H1 (cell line): ENCODE measurements at regions not wholly inside any gene's neighbourhood (a gene's known extent, or its start where the extent isn't known, plus 50 kb on each side); places are given as distances from the start of the nearest gene placed in this dataset.

Experiments used
- CTCF ChIA-PET: fragments of 300-600 bp; sonication (Branson Sonifier 250); formaldehyde crosslinking; loops from one replicate; lab custom pipeline; 2021; ENCODE audit not compliant: partially characterized antibody; lab: Charles Lee
- POLR2A ChIA-PET: fragments of 300-600 bp; sonication (Branson Sonifier 250); formaldehyde crosslinking; loops from one replicate; lab custom pipeline; 2021; ENCODE audit warnings: inconsistent platforms; ENCODE audit not compliant: partially characterized antibody; lab: Charles Lee
- DNase-seq, 2 experiments: peaks; one replicate each; pipeline versions ENCODE4 v3.0.0 to v3.0.0-alpha.2; 2010 to 2022; ENCODE audit warnings: low spot score in 2 of 2, low read depth in 1 of 2, mixed read lengths in 1 of 2
- FAIRE-seq: peaks from 2 replicates; lab custom pipeline; 2011; peaks lifted over from hg19 to GRCh38; lab: Jason Lieb, UNC
- H2AFZ ChIP-seq: 2 replicates; pipeline ENCODE4 v1.8.1; 2012; ENCODE audit warnings: low read length, inconsistent platforms
- H2AK5ac ChIP-seq: 2 replicates; pipeline ENCODE4 v1.6.1; 2013; ENCODE audit warnings: low read depth, low read length
- H2BK120ac ChIP-seq: replicated peaks from 2 replicates; pipeline ENCODE3; 2013; ENCODE audit warnings: low read depth, low read length, inconsistent platforms
- H2BK12ac ChIP-seq: 2 replicates; pipeline ENCODE4 v1.6.1; 2013; ENCODE audit warnings: low read depth, low read length
- H2BK15ac ChIP-seq: 2 replicates; pipeline ENCODE4 v1.6.1; 2013; ENCODE audit warnings: low read length
- H2BK20ac ChIP-seq: 2 replicates; pipeline ENCODE4 v1.6.1; 2013; ENCODE audit warnings: low read length
- H2BK5ac ChIP-seq: 2 replicates; pipeline ENCODE4 v1.6.1; 2013; ENCODE audit warnings: low read depth, low read length
- H3K14ac ChIP-seq: 2 replicates; pipeline ENCODE4 v1.6.1; 2013; ENCODE audit warnings: inconsistent platforms; ENCODE audit not compliant: insufficient read length
- H3K18ac ChIP-seq: 2 replicates; pipeline ENCODE4 v1.6.1; 2013; ENCODE audit warnings: low read length; ENCODE audit errors: extremely low read depth
- H3K23ac ChIP-seq: 2 replicates; pipeline ENCODE4 v1.6.1; 2013; ENCODE audit warnings: inconsistent platforms; ENCODE audit not compliant: insufficient read length
- H3K23me2 ChIP-seq: 2 replicates; pipeline ENCODE4 v1.6.1; 2013; ENCODE audit warnings: low read depth, low read length
- H3K27ac ChIP-seq: 2 replicates; pipeline ENCODE4 v1.6.1; 2011; ENCODE audit warnings: low read depth, low read length, inconsistent platforms
- H3K27me3 ChIP-seq, 4 experiments: replicated peaks in 1 of 4; 1 replicate in 1 of 4; 2 replicates in 3 of 4; pipeline versions ENCODE4 v1.6.1 to v1.8.1; 2011 to 2013; ENCODE audit warnings: low read length in 3 of 4, mild to moderate bottlenecking in 3 of 4, inconsistent platforms in 2 of 4, mixed read lengths in 2 of 4, moderate library complexity in 1 of 4; ENCODE audit not compliant: control insufficient read depth in 3 of 4, insufficient read depth in 3 of 4; ENCODE audit errors: extremely low read depth in 1 of 4
- H3K36me3 ChIP-seq, 4 experiments: 2 replicates each; pipeline versions ENCODE4 v1.6.1 to v1.8.1; 2011 to 2013; ENCODE audit warnings: mild to moderate bottlenecking in 4 of 4, low read length in 3 of 4, moderate library complexity in 2 of 4, control low read depth in 1 of 4, inconsistent platforms in 1 of 4; ENCODE audit not compliant: insufficient read depth in 4 of 4, control insufficient read depth in 2 of 4
- H3K4ac ChIP-seq: replicated peaks from 2 replicates; pipeline ENCODE3; 2013; ENCODE audit warnings: low read length, low read depth, mixed read lengths, inconsistent platforms; ENCODE audit not compliant: insufficient read length
- H3K4me1 ChIP-seq, 4 experiments: replicated peaks in 1 of 4; 1 replicate in 1 of 4; 2 replicates in 3 of 4; pipeline versions ENCODE4 v1.6.1 to v1.8.1; 2011 to 2013; ENCODE audit warnings: low read length in 3 of 4, inconsistent platforms in 2 of 4, mixed read lengths in 1 of 4; ENCODE audit not compliant: insufficient read depth in 4 of 4, control insufficient read depth in 3 of 4
- H3K4me2 ChIP-seq, 2 experiments: 2 replicates each; pipeline versions ENCODE4 v1.6.1 to v1.8.1; 2011 to 2013; ENCODE audit warnings: low read depth in 2 of 2, low read length in 2 of 2, control low read depth in 1 of 2, inconsistent platforms in 1 of 2, mild to moderate bottlenecking in 1 of 2; ENCODE audit not compliant: insufficient read depth in 1 of 2
- H3K4me3 ChIP-seq, 4 experiments: fragments of 200-600, 300-600 bp in 1 of 4; sonication (generic), shearing (Covaris generic), sonication (Bioruptor Twin) in 1 of 4; 2 replicates each; pipeline versions ENCODE4 v1.5.1 to v1.8.1; 2011 to 2016; ENCODE audit warnings: low read length in 4 of 4, low read depth in 3 of 4, control low read depth in 2 of 4, inconsistent platforms in 2 of 4, mild to moderate bottlenecking in 2 of 4, mixed read lengths in 1 of 4, moderate library complexity in 1 of 4; ENCODE audit not compliant: insufficient read depth in 2 of 4; ENCODE audit errors: extremely low read depth in 1 of 4
- H3K56ac ChIP-seq: replicated peaks from 2 replicates; pipeline ENCODE3; 2013; ENCODE audit warnings: low read depth, mild to moderate bottlenecking, mixed read lengths, low read length, inconsistent platforms; ENCODE audit not compliant: insufficient read length
- H3K79me1 ChIP-seq: 2 replicates; pipeline ENCODE4 v1.6.1; 2013; ENCODE audit warnings: low read depth, low read length, control low read depth
- H3K79me2 ChIP-seq, 2 experiments: 2 replicates each; pipeline versions ENCODE4 v1.6.1 to v1.8.1; 2012 to 2013; ENCODE audit warnings: low read length in 2 of 2, mild to moderate bottlenecking in 2 of 2, inconsistent platforms in 1 of 2; ENCODE audit not compliant: insufficient read depth in 2 of 2, control insufficient read depth in 1 of 2
- H3K9ac ChIP-seq, 4 experiments: replicated peaks in 1 of 4; 1 replicate in 1 of 4; 2 replicates in 3 of 4; pipeline versions ENCODE4 v1.6.1 to v1.8.1; 2011 to 2013; ENCODE audit warnings: low read depth in 3 of 4, low read length in 3 of 4, control low read depth in 2 of 4, mild to moderate bottlenecking in 2 of 4, moderate library complexity in 2 of 4, inconsistent platforms in 1 of 4; ENCODE audit errors: extremely low read depth in 1 of 4
- H3K9me3 ChIP-seq, 2 experiments: 2 replicates each; pipeline versions ENCODE4 v1.6.1 to v1.8.1; 2012 to 2013; ENCODE audit warnings: mild to moderate bottlenecking in 2 of 2, moderate library complexity in 2 of 2, control low read depth in 1 of 2, inconsistent platforms in 1 of 2, low read depth in 1 of 2, low read length in 1 of 2, mixed read lengths in 1 of 2; ENCODE audit not compliant: insufficient read depth in 2 of 2
- H4K20me1 ChIP-seq, 2 experiments: replicated peaks in 1 of 2; 2 replicates each; pipeline versions ENCODE3 to v1.8.1; 2011 to 2013; ENCODE audit warnings: inconsistent platforms in 2 of 2, low read length in 2 of 2, mild to moderate bottlenecking in 1 of 2; ENCODE audit not compliant: insufficient read depth in 2 of 2, control insufficient read depth in 1 of 2
- H4K5ac ChIP-seq: 2 replicates; pipeline ENCODE4 v1.6.1; 2013; ENCODE audit warnings: low read length, low read depth, mixed read lengths, inconsistent platforms; ENCODE audit not compliant: insufficient read length
- H4K8ac ChIP-seq: 2 replicates; pipeline ENCODE4 v1.8.0; 2013; ENCODE audit warnings: mild to moderate bottlenecking, moderate library complexity, low read length, inconsistent platforms; ENCODE audit not compliant: insufficient read depth; ENCODE audit errors: extremely low read depth
- H4K91ac ChIP-seq: replicated peaks from 2 replicates; pipeline ENCODE3; 2013; ENCODE audit warnings: low read length, mixed read lengths, inconsistent platforms; ENCODE audit not compliant: insufficient read length
- CEBPB ChIP-seq: IDR thresholded peaks from 2 replicates; pipeline ENCODE4 v1.6.1; 2012; ENCODE audit warnings: low read depth, low read length
- CTBP2 ChIP-seq: IDR thresholded peaks from 2 replicates; pipeline ENCODE4 v1.7.0; 2011; ENCODE audit warnings: borderline replicate concordance, mild to moderate bottlenecking, moderate library complexity, mixed read lengths, low read length; ENCODE audit not compliant: insufficient read depth, insufficient read length
- EZH2 ChIP-seq: fragments of 200-600 bp; sonication (generic); IDR thresholded peaks from 2 replicates; pipeline ENCODE4 v1.7.1; 2012; ENCODE audit warnings: low read depth, mild to moderate bottlenecking, moderate library complexity, low read length, inconsistent platforms; ENCODE audit not compliant: severe bottlenecking
- GABPA ChIP-seq: IDR thresholded peaks from 2 replicates; pipeline ENCODE4 v1.6.1; 2011; ENCODE audit warnings: mild to moderate bottlenecking, low read length, moderate library complexity, borderline replicate concordance; ENCODE audit not compliant: insufficient read depth
- JUN ChIP-seq: IDR thresholded peaks from 2 replicates; pipeline ENCODE4 v1.6.1; 2011; ENCODE audit warnings: low read depth, mild to moderate bottlenecking, improper control_type of control experiment, low read length
- POU5F1 ChIP-seq: IDR thresholded peaks from 2 replicates; pipeline ENCODE4 v1.6.1; 2011; ENCODE audit warnings: low read depth, mild to moderate bottlenecking, low read length, moderate library complexity
- RAD21 ChIP-seq, 2 experiments: IDR thresholded peaks in 1 of 2; conservative IDR thresholded peaks in 1 of 2; 2 replicates each; pipeline ENCODE4 v1.6.1; 2011; ENCODE audit warnings: low read depth in 2 of 2, low read length in 2 of 2, improper control_type of control experiment in 1 of 2, inconsistent platforms in 1 of 2, mild to moderate bottlenecking in 1 of 2, moderate library complexity in 1 of 2
- SIRT6 ChIP-seq: IDR thresholded peaks from one replicate; pipeline ENCODE4 v1.7.1; 2012; ENCODE audit warnings: low read length, inconsistent platforms
- SUZ12 ChIP-seq: fragments of 200-600 bp; sonication (generic); IDR thresholded peaks from 2 replicates; pipeline ENCODE4 v1.6.1; 2012; ENCODE audit warnings: mild to moderate bottlenecking, inconsistent platforms, low read length, moderate library complexity, mixed read lengths
- TCF12 ChIP-seq: IDR thresholded peaks from 2 replicates; pipeline ENCODE4 v1.6.1; 2011; ENCODE audit warnings: low read depth, mild to moderate bottlenecking, low read length
- WGBS, 2 experiments: shearing (Covaris generic) in 1 of 2; methylation state at CpG; one replicate each; pipeline versions ENCODE4 v1.1.6 to v1.1.7; 2013 to 2015; ENCODE audit warnings: low lambda C conversion rate in 2 of 2, mixed read lengths in 2 of 2, inconsistent platforms in 1 of 2, low coverage in 1 of 2, missing lambda C conversion rate in 1 of 2; ENCODE audit not compliant: insufficient replicate concordance in 2 of 2, insufficient coverage in 1 of 2, insufficient read length in 1 of 2; ENCODE audit errors: extremely low coverage in 1 of 2, missing lambda C conversion rate in 1 of 2; 5-methylcytosine and 5-hydroxymethylcytosine counted together
- TF ChIP-seq, protein P1 (sequence below): IDR thresholded peaks from 2 replicates; pipeline ENCODE4 v1.6.1; 2011; ENCODE audit warnings: low read length, improper control_type of control experiment
- TF ChIP-seq, protein P2 (sequence below): IDR thresholded peaks from 2 replicates; pipeline ENCODE4 v1.6.1; 2012; ENCODE audit warnings: inconsistent platforms

DNA sequence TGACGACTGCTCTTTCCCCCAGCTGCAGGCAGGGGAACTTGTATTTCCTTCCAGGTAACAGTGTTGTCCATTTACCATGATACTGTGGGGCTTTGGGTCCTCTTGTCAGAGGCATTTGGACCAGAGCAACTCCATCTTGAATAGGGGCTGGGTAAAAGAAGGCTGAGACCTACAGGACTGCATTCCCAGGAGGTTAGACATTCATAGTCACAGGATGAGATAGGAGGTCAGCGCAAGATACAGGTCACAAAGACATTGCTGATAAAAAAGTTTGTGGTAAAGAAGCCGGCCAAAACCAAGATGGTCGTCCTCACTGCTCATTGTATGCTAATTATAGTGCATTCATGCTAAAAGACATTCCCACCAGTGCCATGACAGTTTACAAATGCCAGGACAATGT is 249.5 kb downstream of the SLC4A3 start:
- POLR2A ChIA-PET, result no interaction called here
- no peak overlapping the region for H2BK15ac ChIP-seq
- no peak overlapping the region for H3K18ac ChIP-seq
- H3K27me3 ChIP-seq, result no peaks in the 10 kb centered on the region
- no peak overlapping the region for H2BK120ac ChIP-seq
- no peak overlapping the region for H3K4ac ChIP-seq
- no peak overlapping the region for H3K27ac ChIP-seq
- no peak for DNase-seq
- H3K4me1 ChIP-seq, result peaks cover 0 to 6% (median 3%) of the 10 kb centered on the region in 4 experiments; a peak in 5 of 7 replicates
- no peak overlapping the region for H2BK5ac ChIP-seq
- H3K56ac ChIP-seq, result no peak overlapping the region
- no peak overlapping the region for H4K8ac ChIP-seq
- CTCF ChIA-PET, result interaction anchor here (2.2 kb wide), 1 partner anchor 10 kb away, joined by 11 read pairs; no protein-coding TSS in a partner anchor
- H3K4me3 ChIP-seq, result no peak overlapping the region
- H2AFZ ChIP-seq, result no peak overlapping the region
- 90% methylated on average over 4 of the region's 4 CpGs; no CpG with 5 or more reads in 1 of the 2 experiments for WGBS, 2 experiments
- FAIRE-seq, result no peak
- H3K14ac ChIP-seq, result no peak overlapping the region
- no peak overlapping the region for H4K5ac ChIP-seq
- no peaks in the 10 kb centered on the region for H3K36me3 ChIP-seq
- no peaks in the 10 kb centered on the region for H3K79me2 ChIP-seq
- H2AK5ac ChIP-seq, result no peak overlapping the region
- no peaks in the 10 kb centered on the region for H3K23me2 ChIP-seq
- TF ChIP-seq CTBP2 (no peak), TCF12 (no peak), CEBPB (no peak), JUN (no peak), SIRT6 (no peak), RAD21 (IDR thresholded peaks at IDR 0.05 in 1 of 2, conservative IDR thresholded peaks at IDR 0.05 in 1 of 2; ENCODE audit: low read depth in 2 of 2, low read length in 2 of 2) (no peak), POU5F1 (no peak), SUZ12 (no peak), GABPA (no peak), EZH2 (no peak)
- TF ChIP-seq, protein P1, sequence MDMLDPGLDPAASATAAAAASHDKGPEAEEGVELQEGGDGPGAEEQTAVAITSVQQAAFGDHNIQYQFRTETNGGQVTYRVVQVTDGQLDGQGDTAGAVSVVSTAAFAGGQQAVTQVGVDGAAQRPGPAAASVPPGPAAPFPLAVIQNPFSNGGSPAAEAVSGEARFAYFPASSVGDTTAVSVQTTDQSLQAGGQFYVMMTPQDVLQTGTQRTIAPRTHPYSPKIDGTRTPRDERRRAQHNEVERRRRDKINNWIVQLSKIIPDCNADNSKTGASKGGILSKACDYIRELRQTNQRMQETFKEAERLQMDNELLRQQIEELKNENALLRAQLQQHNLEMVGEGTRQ, result no peak
- TF ChIP-seq, protein P2, sequence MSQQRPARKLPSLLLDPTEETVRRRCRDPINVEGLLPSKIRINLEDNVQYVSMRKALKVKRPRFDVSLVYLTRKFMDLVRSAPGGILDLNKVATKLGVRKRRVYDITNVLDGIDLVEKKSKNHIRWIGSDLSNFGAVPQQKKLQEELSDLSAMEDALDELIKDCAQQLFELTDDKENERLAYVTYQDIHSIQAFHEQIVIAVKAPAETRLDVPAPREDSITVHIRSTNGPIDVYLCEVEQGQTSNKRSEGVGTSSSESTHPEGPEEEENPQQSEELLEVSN, result no peak
- TF ChIP-seq, all 59 proteins: peak for 0
- Histone ChIP-seq H2BK20ac (no peak overlapping the region), H3K23ac (no peak overlapping the region), H2BK12ac (no peak overlapping the region), H3K9me3 (no peaks in the 10 kb centered on the region), H3K79me1 (no peaks in the 10 kb centered on the region), H4K91ac (no peak overlapping the region), H4K20me1 (no peaks in the 10 kb centered on the region), H3K4me2 (no peak overlapping the region), H3K9ac (no peak overlapping the region)
